Activated B cell treated with CpG ODN at 0.5 μM for 24 hours (primary cell): ENCODE measurements at regions not wholly inside any gene's neighbourhood (a gene's known extent, or its start where the extent isn't known, plus 50 kb on each side); places are given as distances from the start of the nearest gene placed in this dataset.

Source experiments
- ATAC-seq: fragments of 200-7000 bp; cut with Tn5 transposase; one replicate; pipeline ENCODE4 v1.10.0; 2021; ENCODE audit warnings: low read depth, mild to moderate bottlenecking, moderate library complexity
- CTCF ChIA-PET: fragments of 350-600 bp; sonication (Branson Sonifier 250); formaldehyde crosslinking; loops from one replicate; lab custom pipeline; 2021; ENCODE audit warnings: antibody characterized with exemption; lab: Charles Lee
- POLR2A ChIA-PET: fragments of 350-600 bp; sonication (Branson Sonifier 250); formaldehyde crosslinking; loops from one replicate; lab custom pipeline; 2021; ENCODE audit warnings: antibody characterized with exemption; lab: Charles Lee
- DNase-seq: peaks from one replicate; pipeline ENCODE4 v3.0.0; 2022
- H3K27ac Mint-ChIP-seq: one replicate; pipeline ENCODE4 v1.8.0; 2020; ENCODE audit warnings: mixed read lengths
- H3K27me3 Mint-ChIP-seq: one replicate; pipeline ENCODE4 v1.8.0; 2021; ENCODE audit warnings: mixed read lengths
- H3K36me3 Mint-ChIP-seq: one replicate; pipeline ENCODE4 v1.8.0; 2021; ENCODE audit warnings: low read depth, mixed read lengths
- H3K4me1 Mint-ChIP-seq: one replicate; pipeline ENCODE4 v1.8.0; 2021; ENCODE audit warnings: mixed read lengths
- H3K4me3 Mint-ChIP-seq: one replicate; pipeline ENCODE4 v1.8.0; 2020; ENCODE audit warnings: mild to moderate bottlenecking, mixed read lengths
- H3K9me3 Mint-ChIP-seq: one replicate; pipeline ENCODE4 v1.8.0; 2020; ENCODE audit warnings: mixed read lengths
- intact Hi-C: fragments of 100-400 bp; cut with micrococcal nuclease; formaldehyde crosslinking; loops from one replicate; pipeline ENCODE4 v1.15.1; 2024
- TF ChIP-seq, protein P1 (sequence below): fragments of 200-600 bp; IDR thresholded peaks from one replicate; pipeline ENCODE4 v1.8.0; 2022; ENCODE audit warnings: antibody characterized with exemption, mild to moderate bottlenecking

DNA sequence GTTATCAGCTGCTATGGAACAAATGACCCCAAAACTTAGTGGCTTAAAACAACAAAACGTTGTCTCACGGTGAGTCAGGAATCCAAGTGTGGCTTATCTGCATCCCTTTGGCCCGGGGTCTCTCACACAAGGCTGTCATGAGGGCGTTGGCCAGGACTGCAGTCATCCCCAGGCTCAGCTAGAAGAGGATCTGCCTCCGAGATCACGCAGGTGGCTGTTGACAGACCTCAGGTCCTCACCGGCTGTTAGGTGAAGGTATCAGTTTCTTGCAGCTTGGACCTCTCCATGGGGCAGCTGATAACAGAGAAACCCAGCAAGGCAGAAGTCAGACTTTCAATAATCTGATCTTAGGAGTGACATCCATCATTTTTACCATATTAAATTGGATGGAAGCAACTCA, 52.7 kb upstream of the SYT6 start:
- Mint-ChIP-seq H3K36me3 (no peaks in the 10 kb centered on the region), H3K4me1 (no peaks in the 10 kb centered on the region), H3K27me3 (peaks cover 25% of the 10 kb centered on the region), H3K27ac (no peak overlapping the region), H3K9me3 (no peaks in the 10 kb centered on the region), H3K4me3 (no peak overlapping the region)
- POLR2A ChIA-PET = no interaction called here
- intact Hi-C loops = no loop called here
- ATAC-seq (no peak), DNase-seq (no peak)
- CTCF ChIA-PET = no interaction called here
- TF ChIP-seq, protein P1, sequence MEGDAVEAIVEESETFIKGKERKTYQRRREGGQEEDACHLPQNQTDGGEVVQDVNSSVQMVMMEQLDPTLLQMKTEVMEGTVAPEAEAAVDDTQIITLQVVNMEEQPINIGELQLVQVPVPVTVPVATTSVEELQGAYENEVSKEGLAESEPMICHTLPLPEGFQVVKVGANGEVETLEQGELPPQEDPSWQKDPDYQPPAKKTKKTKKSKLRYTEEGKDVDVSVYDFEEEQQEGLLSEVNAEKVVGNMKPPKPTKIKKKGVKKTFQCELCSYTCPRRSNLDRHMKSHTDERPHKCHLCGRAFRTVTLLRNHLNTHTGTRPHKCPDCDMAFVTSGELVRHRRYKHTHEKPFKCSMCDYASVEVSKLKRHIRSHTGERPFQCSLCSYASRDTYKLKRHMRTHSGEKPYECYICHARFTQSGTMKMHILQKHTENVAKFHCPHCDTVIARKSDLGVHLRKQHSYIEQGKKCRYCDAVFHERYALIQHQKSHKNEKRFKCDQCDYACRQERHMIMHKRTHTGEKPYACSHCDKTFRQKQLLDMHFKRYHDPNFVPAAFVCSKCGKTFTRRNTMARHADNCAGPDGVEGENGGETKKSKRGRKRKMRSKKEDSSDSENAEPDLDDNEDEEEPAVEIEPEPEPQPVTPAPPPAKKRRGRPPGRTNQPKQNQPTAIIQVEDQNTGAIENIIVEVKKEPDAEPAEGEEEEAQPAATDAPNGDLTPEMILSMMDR = no peak

DNA sequence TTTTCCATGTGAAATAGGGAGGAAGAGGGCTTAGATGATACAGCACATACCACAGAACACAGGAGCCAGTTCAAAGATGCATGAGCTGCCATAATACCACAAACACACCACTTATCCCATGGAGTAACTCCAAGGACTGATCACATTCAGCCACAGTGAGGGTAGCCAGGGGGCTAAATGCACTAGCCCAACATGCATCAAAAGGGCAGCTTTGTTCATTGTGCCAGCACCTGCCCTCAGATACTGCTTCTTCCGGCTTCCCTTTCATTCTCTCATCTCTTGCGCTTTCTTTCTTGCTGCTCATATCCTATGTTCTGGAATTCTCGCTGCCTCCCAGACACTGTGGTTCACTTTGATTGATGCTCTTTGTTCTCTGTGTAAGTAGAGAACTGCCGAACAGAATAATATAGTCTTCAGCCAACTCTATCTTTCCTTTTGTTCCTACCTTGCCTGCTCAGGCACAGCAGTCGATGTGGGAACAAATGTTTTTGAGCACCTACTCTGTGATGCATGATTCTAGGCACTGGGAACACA, 50.0 kb upstream of the SYT6 start:
- peaks cover 18% of the 10 kb centered on the region for H3K27me3 Mint-ChIP-seq
- ATAC-seq (no peak), DNase-seq (no peak)
- no peak overlapping the region for H3K27ac Mint-ChIP-seq
- intact Hi-C loops = no loop called here
- ChIA-PET POLR2A (no interaction called here), CTCF (no interaction called here)
- H3K9me3 Mint-ChIP-seq = no peaks in the 10 kb centered on the region
- no peaks in the 10 kb centered on the region for H3K4me1 Mint-ChIP-seq
- H3K4me3 Mint-ChIP-seq = no peak overlapping the region
- no peaks in the 10 kb centered on the region for H3K36me3 Mint-ChIP-seq
- TF ChIP-seq, protein P1 = no peak
